ENCODE measurements at regions not wholly inside any gene's neighbourhood (a gene's known extent, or its start where the extent isn't known, plus 50 kb on each side); places are given as distances from the start of the nearest gene placed in this dataset.

GRCh38 chr6:126570507-126570906 lies 230.6 kb downstream of the CENPW start:
- WGBS, 3 donors, result 43 to 93% (median 91%) methylated on average over 1 of the region's 1 CpG
- no peak for TF ChIP-seq EP300 (IDR thresholded peaks at IDR 0.05)
- TF ChIP-seq, protein P1, sequence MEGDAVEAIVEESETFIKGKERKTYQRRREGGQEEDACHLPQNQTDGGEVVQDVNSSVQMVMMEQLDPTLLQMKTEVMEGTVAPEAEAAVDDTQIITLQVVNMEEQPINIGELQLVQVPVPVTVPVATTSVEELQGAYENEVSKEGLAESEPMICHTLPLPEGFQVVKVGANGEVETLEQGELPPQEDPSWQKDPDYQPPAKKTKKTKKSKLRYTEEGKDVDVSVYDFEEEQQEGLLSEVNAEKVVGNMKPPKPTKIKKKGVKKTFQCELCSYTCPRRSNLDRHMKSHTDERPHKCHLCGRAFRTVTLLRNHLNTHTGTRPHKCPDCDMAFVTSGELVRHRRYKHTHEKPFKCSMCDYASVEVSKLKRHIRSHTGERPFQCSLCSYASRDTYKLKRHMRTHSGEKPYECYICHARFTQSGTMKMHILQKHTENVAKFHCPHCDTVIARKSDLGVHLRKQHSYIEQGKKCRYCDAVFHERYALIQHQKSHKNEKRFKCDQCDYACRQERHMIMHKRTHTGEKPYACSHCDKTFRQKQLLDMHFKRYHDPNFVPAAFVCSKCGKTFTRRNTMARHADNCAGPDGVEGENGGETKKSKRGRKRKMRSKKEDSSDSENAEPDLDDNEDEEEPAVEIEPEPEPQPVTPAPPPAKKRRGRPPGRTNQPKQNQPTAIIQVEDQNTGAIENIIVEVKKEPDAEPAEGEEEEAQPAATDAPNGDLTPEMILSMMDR (IDR thresholded peaks at IDR 0.05), result no peak
- no peak for TF ChIP-seq POLR2A (IDR thresholded peaks at IDR 0.05)

DNA sequence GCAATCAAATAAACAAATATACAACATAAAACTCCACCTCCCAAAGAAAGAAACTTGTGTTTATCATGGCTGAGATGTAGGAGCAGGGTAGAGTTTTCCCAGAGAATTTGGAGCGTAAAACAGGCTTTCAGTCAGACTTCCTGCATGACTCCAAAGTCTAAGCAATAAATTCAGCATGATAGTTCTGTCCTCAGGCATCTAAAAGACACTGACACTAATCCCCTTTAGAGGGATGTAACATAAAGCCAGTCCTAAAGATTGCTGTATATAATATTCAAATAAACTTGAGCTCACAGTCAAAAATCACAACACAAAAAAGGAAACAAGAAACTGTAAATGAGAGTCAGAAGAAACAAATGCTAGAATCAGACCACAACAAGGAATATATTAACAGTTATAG lies 234.4 kb downstream of the CENPW start:
- no peaks in the 10 kb centered on the region for H3K27me3 ChIP-seq
- intact Hi-C loops (cut with DNase I), result no loop called here
- no peak overlapping the region for H3K4me3 ChIP-seq
- no peak for TF ChIP-seq EP300 (IDR thresholded peaks at IDR 0.05)
- no peak for DNase-seq
- WGBS, 3 donors, result 50 to 94% (median 84%) methylated on average over 1 of the region's 1 CpG
- no peak overlapping the region for H3K27ac ChIP-seq
- no peaks in the 10 kb centered on the region for H3K36me3 ChIP-seq
- no peaks in the 10 kb centered on the region for H3K4me1 ChIP-seq (ENCODE audit: insufficient read depth)
- H3K9me3 ChIP-seq, result no peaks in the 10 kb centered on the region

More at GRCh38 chr6:126570507-126570906, 230.6 kb downstream of the CENPW start:
- no peaks in the 10 kb centered on the region for H3K36me3 ChIP-seq
- DNase-seq, result no peak
- no peak overlapping the region for H3K27ac ChIP-seq
- H3K27me3 ChIP-seq, result no peaks in the 10 kb centered on the region
- H3K4me3 ChIP-seq, result no peak overlapping the region
- intact Hi-C loops (cut with DNase I), result no loop called here
- H3K4me1 ChIP-seq (ENCODE audit: insufficient read depth), result no peaks in the 10 kb centered on the region
- H3K9me3 ChIP-seq, result no peaks in the 10 kb centered on the region

DNA sequence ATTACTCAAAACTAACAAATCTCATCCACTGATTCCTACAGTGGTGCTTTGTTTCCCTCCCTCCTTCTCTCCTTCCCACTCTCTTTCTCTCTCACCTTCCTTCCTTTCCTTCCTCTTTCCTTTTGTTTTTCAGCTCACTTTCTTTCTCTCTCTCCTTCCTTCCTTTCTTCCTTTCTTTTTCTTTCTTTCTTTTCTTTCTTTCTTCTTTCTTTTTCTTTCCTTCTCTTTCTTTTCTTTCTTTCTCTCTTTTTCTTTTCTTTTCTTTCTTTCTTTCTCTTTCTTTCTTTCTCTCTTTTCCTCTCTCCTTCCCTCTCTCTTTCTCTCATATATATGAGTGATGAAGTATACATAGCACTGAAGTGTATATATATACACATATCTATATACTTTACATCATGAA lies 241.4 kb downstream of the CENPW start:
- H3K4me3 ChIP-seq, result no peak overlapping the region
- DNase-seq, result no peak
- H3K27me3 ChIP-seq, result no peaks in the 10 kb centered on the region
- no peaks in the 10 kb centered on the region for H3K4me1 ChIP-seq (ENCODE audit: insufficient read depth)
- no peaks in the 10 kb centered on the region for H3K36me3 ChIP-seq
- H3K9me3 ChIP-seq, result no peaks in the 10 kb centered on the region
- H3K27ac ChIP-seq, result no peak overlapping the region
- TF ChIP-seq, protein P1 (IDR thresholded peaks at IDR 0.05), result no peak
- TF ChIP-seq EP300 (IDR thresholded peaks at IDR 0.05), result no peak
- no peak for TF ChIP-seq POLR2A (IDR thresholded peaks at IDR 0.05)
- intact Hi-C loops (cut with DNase I), result no loop called here

DNA sequence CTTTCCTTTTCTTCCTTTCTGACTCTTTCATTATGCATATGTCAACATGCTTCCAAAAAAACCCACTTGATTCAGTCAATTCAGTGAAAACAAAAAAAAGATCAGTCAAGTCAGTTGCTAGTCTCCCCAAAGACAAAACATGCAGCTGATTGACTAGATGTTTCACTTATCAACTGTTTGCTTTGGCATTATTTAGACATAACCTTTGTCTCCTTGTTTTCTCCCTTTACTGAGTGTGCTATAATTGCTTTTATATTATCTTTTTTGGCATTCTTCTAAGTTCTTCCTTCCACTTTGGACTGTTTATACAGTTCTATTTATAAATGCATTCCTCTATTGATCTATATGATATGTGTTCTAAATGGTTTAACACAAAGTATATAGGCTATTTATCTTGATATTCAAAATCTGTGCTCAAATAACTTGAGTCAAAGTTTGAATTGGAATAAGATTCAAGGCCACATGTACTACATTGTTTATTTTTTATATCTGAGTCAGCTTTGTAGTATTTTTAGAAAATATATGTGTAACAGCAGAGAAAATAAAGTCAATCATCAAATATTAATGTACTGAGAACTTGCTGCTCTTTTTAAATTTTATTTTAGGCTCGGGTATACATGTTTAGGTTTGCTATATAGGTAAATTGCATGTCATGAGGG lies 260.5 kb downstream of the CENPW start:
- no peak for DNase-seq
- WGBS, 3 donors, result 34 to 43% (median 41%) methylated on average over 1 of the region's 1 CpG

GRCh38 chr6:126603410-126603809 lies 263.5 kb downstream of the CENPW start:
- 91 to 97% (median 95%) methylated on average over 4 of the region's 4 CpGs for WGBS, 3 donors
- no peak overlapping the region for H3K4me3 ChIP-seq
- intact Hi-C loops (cut with DNase I), result no loop called here

More for the DNA sequence above, 260.5 kb downstream of the CENPW start:
- no peak for TF ChIP-seq POLR2A (IDR thresholded peaks at IDR 0.05)
- no peak for TF ChIP-seq EP300 (IDR thresholded peaks at IDR 0.05)
- TF ChIP-seq, protein P1 (IDR thresholded peaks at IDR 0.05), result no peak
- H3K4me1 ChIP-seq (ENCODE audit: insufficient read depth), result no peaks in the 10 kb centered on the region
- no peaks in the 10 kb centered on the region for H3K36me3 ChIP-seq
- H3K4me3 ChIP-seq, result no peak overlapping the region
- no peaks in the 10 kb centered on the region for H3K27me3 ChIP-seq
- no peaks in the 10 kb centered on the region for H3K9me3 ChIP-seq
- intact Hi-C loops (cut with DNase I), result no loop called here
- no peak overlapping the region for H3K27ac ChIP-seq

More at GRCh38 chr6:126603410-126603809, 263.5 kb downstream of the CENPW start:
- Histone ChIP-seq H3K27me3 (no peaks in the 10 kb centered on the region), H3K27ac (no peak overlapping the region), H3K4me1 (ENCODE audit: insufficient read depth) (no peaks in the 10 kb centered on the region), H3K36me3 (no peaks in the 10 kb centered on the region), H3K9me3 (no peaks in the 10 kb centered on the region)
- TF ChIP-seq EP300 (IDR thresholded peaks at IDR 0.05), result no peak
- TF ChIP-seq, protein P1 (IDR thresholded peaks at IDR 0.05), result no peak
- TF ChIP-seq POLR2A (IDR thresholded peaks at IDR 0.05), result no peak
- DNase-seq, result no peak
